ENCODE measurements at regions not wholly inside any gene's neighbourhood (a gene's known extent, or its start where the extent isn't known, plus 50 kb on each side); places are given as distances from the start of the nearest gene placed in this dataset.

DNA sequence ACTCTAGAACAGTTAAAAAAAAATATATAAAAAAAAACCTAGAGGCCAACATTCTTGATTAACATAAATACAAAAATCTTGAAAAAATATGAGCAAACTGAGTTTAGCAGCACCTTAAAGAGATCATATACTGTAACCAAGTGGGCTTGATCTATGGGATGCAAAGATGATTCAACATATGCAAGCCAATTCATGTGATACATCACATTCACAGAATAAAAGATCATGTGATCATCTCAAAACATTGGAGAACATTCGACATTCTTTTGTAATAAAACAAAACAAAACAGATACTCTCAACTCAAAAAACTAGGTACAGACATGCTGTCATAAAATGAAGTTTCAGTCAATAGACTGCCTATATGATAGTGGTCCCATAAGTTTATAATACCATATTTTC, 165.4 kb upstream of the NDST4 start:
- H2AFZ ChIP-seq (ENCODE audit: low read length), result no peak overlapping the region
- H3K27me3 ChIP-seq (ENCODE audit: insufficient read depth, low read length), result no peaks in the 10 kb centered on the region
- H3K79me2 ChIP-seq (ENCODE audit: insufficient read depth, low read length), result no peaks in the 10 kb centered on the region
- no peaks in the 10 kb centered on the region for H3K36me3 ChIP-seq (ENCODE audit: insufficient read depth, low read length)
- no peak for DNase-seq (ENCODE audit: insufficient read length, low spot score, missing footprints)
- no peak overlapping the region for H3K27ac ChIP-seq (ENCODE audit: low read depth, low read length)
- H3K4me1 ChIP-seq (ENCODE audit: insufficient read depth, low read length), result no peaks in the 10 kb centered on the region
- H4K20me1 ChIP-seq (ENCODE audit: insufficient read depth, low read length), result no peaks in the 10 kb centered on the region
- H3K4me2 ChIP-seq (ENCODE audit: insufficient read depth, low read length), result no peak overlapping the region
- H3K4me3 ChIP-seq (ENCODE audit: insufficient read depth, low read length), result no peak overlapping the region
- TF ChIP-seq CTCF (IDR thresholded peaks at IDR 0.05; ENCODE audit: extremely low read depth, low read depth, low read length), result no peak
- H3K9me3 ChIP-seq (ENCODE audit: low read depth, low read length), result no peaks in the 10 kb centered on the region

DNA sequence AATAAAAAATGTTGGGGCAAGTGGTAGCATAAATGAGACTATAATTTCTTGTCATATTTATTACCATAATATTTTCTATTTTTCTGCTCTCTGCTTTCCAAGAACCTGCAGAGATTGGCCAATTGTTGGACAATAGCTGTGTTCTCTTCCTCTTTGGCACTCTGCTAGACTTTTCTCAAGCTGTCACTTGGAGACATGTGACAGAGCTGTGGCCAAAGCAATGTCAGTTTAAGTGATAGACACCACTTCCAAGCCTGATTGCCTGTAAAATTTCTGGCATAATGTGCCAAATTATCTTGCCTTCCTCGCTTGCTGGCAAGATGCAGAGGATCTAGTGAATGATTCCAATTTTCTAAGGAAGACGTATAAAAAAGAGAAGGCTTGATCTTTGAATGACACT, 162.2 kb upstream of the NDST4 start:
- H3K79me2 ChIP-seq (ENCODE audit: insufficient read depth, low read length), result no peaks in the 10 kb centered on the region
- peak; percentile 1 for DNase-seq (ENCODE audit: insufficient read length, low spot score, missing footprints)

DNA sequence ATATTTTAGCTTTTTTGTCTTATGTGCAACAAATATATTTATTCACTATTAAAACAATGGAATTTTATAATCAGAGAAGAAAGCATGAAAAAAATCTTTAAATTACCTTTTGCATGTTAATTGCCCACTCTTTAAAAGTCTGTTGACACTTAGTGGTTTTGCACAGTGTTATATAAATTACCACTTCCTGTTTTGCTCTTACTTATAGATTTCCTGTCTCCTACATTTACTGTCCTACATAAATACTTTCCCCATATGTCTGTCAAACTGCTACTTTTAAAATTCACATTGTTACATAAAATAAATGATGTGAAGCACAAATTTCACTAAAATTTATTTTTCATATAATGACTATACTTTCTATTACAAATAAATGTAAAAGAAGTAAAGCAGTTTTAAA, 161.1 kb upstream of the NDST4 start:
- no peaks in the 10 kb centered on the region for H4K20me1 ChIP-seq (ENCODE audit: insufficient read depth, low read length)
- H3K79me2 ChIP-seq (ENCODE audit: insufficient read depth, low read length), result no peaks in the 10 kb centered on the region
- no peaks in the 10 kb centered on the region for H3K4me1 ChIP-seq (ENCODE audit: insufficient read depth, low read length)
- H3K27ac ChIP-seq (ENCODE audit: low read depth, low read length), result no peak overlapping the region
- no peak overlapping the region for H3K4me2 ChIP-seq (ENCODE audit: insufficient read depth, low read length)
- H3K36me3 ChIP-seq (ENCODE audit: insufficient read depth, low read length), result no peaks in the 10 kb centered on the region
- no peak for TF ChIP-seq CTCF (IDR thresholded peaks at IDR 0.05; ENCODE audit: extremely low read depth, low read depth, low read length)
- no peak overlapping the region for H2AFZ ChIP-seq (ENCODE audit: low read length)
- DNase-seq (ENCODE audit: insufficient read length, low spot score, missing footprints), result no peak
- H3K27me3 ChIP-seq (ENCODE audit: insufficient read depth, low read length), result no peaks in the 10 kb centered on the region
- no peaks in the 10 kb centered on the region for H3K9me3 ChIP-seq (ENCODE audit: low read depth, low read length)
- no peak overlapping the region for H3K4me3 ChIP-seq (ENCODE audit: insufficient read depth, low read length)

More for the DNA sequence above, 162.2 kb upstream of the NDST4 start:
- Histone ChIP-seq H3K27me3 (ENCODE audit: insufficient read depth, low read length) (no peaks in the 10 kb centered on the region), H3K4me2 (ENCODE audit: insufficient read depth, low read length) (no peak overlapping the region), H3K36me3 (ENCODE audit: insufficient read depth, low read length) (no peaks in the 10 kb centered on the region), H3K4me3 (ENCODE audit: insufficient read depth, low read length) (no peak overlapping the region), H4K20me1 (ENCODE audit: insufficient read depth, low read length) (no peaks in the 10 kb centered on the region), H2AFZ (ENCODE audit: low read length) (no peak overlapping the region), H3K27ac (ENCODE audit: low read depth, low read length) (no peak overlapping the region), H3K9me3 (ENCODE audit: low read depth, low read length) (no peaks in the 10 kb centered on the region), H3K4me1 (ENCODE audit: insufficient read depth, low read length) (no peaks in the 10 kb centered on the region)
- TF ChIP-seq CTCF (IDR thresholded peaks at IDR 0.05; ENCODE audit: extremely low read depth, low read depth, low read length), result no peak

GRCh38 chr4:115272594-115272993, 159.2 kb upstream of the NDST4 start:
- H3K27me3 ChIP-seq (ENCODE audit: insufficient read depth, low read length), result no peaks in the 10 kb centered on the region
- no peak overlapping the region for H3K27ac ChIP-seq (ENCODE audit: low read depth, low read length)
- no peak for DNase-seq (ENCODE audit: insufficient read length, low spot score, missing footprints)

More at GRCh38 chr4:115272594-115272993, 159.2 kb upstream of the NDST4 start:
- Histone ChIP-seq H3K4me2 (ENCODE audit: insufficient read depth, low read length) (no peak overlapping the region), H3K4me1 (ENCODE audit: insufficient read depth, low read length) (no peaks in the 10 kb centered on the region), H2AFZ (ENCODE audit: low read length) (no peak overlapping the region), H3K79me2 (ENCODE audit: insufficient read depth, low read length) (no peaks in the 10 kb centered on the region), H3K4me3 (ENCODE audit: insufficient read depth, low read length) (no peak overlapping the region), H3K9me3 (ENCODE audit: low read depth, low read length) (peaks cover 3% of the 10 kb centered on the region), H3K36me3 (ENCODE audit: insufficient read depth, low read length) (no peaks in the 10 kb centered on the region), H4K20me1 (ENCODE audit: insufficient read depth, low read length) (no peaks in the 10 kb centered on the region)
- TF ChIP-seq CTCF (IDR thresholded peaks at IDR 0.05; ENCODE audit: extremely low read depth, low read depth, low read length), result no peak

Measured in osteoblast (primary cell).